Keratinocyte (primary cell): ENCODE measurements at regions not wholly inside any gene's neighbourhood (a gene's known extent, or its start where the extent isn't known, plus 50 kb on each side); places are given as distances from the start of the nearest gene placed in this dataset.

Experiments used
- DNase-seq: peaks from one replicate; pipeline ENCODE4 v3.0.0-alpha.2; 2011; ENCODE audit warnings: low read depth, missing footprints, low spot score
- FAIRE-seq: peaks from 2 replicates; lab custom pipeline; 2011; peaks lifted over from hg19 to GRCh38; lab: Jason Lieb, UNC
- H2AFZ ChIP-seq: 2 replicates; pipeline ENCODE4 v1.6.0; 2012; ENCODE audit warnings: low read length, control low read depth, inconsistent platforms; ENCODE audit not compliant: control insufficient read depth
- H3K27ac ChIP-seq: 2 replicates; pipeline ENCODE4 v1.5.1; 2011; ENCODE audit warnings: low read length; ENCODE audit not compliant: control insufficient read depth, insufficient read depth
- H3K27me3 ChIP-seq: 3 replicates; pipeline ENCODE4 v1.6.0; 2011; ENCODE audit warnings: low read length; ENCODE audit not compliant: control insufficient read depth, insufficient read depth; ENCODE audit errors: extremely low read depth
- H3K36me3 ChIP-seq, 2 experiments: 2 replicates in 1 of 2; 3 replicates in 1 of 2; pipeline ENCODE4 v1.5.1; 2011; ENCODE audit warnings: low read length in 2 of 2, mild to moderate bottlenecking in 1 of 2; ENCODE audit not compliant: control insufficient read depth in 2 of 2, insufficient read depth in 2 of 2; ENCODE audit errors: extremely low read depth in 1 of 2
- H3K4me1 ChIP-seq: 3 replicates; pipeline ENCODE4 v1.5.1; 2011; ENCODE audit warnings: low read length; ENCODE audit not compliant: control insufficient read depth, insufficient read depth; ENCODE audit errors: extremely low read depth
- H3K4me2 ChIP-seq: 3 replicates; pipeline ENCODE4 v1.6.0; 2011; ENCODE audit warnings: low read depth, low read length; ENCODE audit not compliant: control insufficient read depth, insufficient read depth; ENCODE audit errors: extremely low read depth
- H3K4me3 ChIP-seq, 3 experiments: fragments of 200-600 bp in 1 of 3; sonication (generic) in 1 of 3; 2 replicates in 2 of 3; 3 replicates in 1 of 3; pipeline ENCODE4 v1.5.1; 2011 to 2016; ENCODE audit warnings: low read length in 3 of 3, mild to moderate bottlenecking in 3 of 3, control low read depth in 2 of 3, inconsistent platforms in 1 of 3, low read depth in 1 of 3, mixed read lengths in 1 of 3, mixed run types in 1 of 3, moderate library complexity in 1 of 3; ENCODE audit not compliant: control insufficient read depth in 2 of 3, insufficient read depth in 2 of 3; ENCODE audit errors: extremely low read depth in 1 of 3
- H3K79me2 ChIP-seq: 2 replicates; pipeline ENCODE4 v1.6.0; 2012; ENCODE audit warnings: low read length; ENCODE audit not compliant: control insufficient read depth, insufficient read depth
- H3K9ac ChIP-seq: 3 replicates; pipeline ENCODE4 v1.6.0; 2011; ENCODE audit warnings: low read length; ENCODE audit not compliant: control insufficient read depth, insufficient read depth; ENCODE audit errors: extremely low read depth
- H3K9me1 ChIP-seq: 3 replicates; pipeline ENCODE4 v1.6.0; 2011; ENCODE audit warnings: low read length; ENCODE audit not compliant: control insufficient read depth, insufficient read depth; ENCODE audit errors: extremely low read depth
- H3K9me3 ChIP-seq: 2 replicates; pipeline ENCODE4 v1.5.1; 2012; ENCODE audit warnings: low read depth, low read length; ENCODE audit not compliant: control insufficient read depth
- H4K20me1 ChIP-seq: 3 replicates; pipeline ENCODE4 v1.6.0; 2011; ENCODE audit warnings: low read length; ENCODE audit not compliant: control insufficient read depth, insufficient read depth; ENCODE audit errors: extremely low read depth
- EZH2 ChIP-seq: IDR thresholded peaks from one replicate; pipeline ENCODE4 v1.6.1; 2012; ENCODE audit warnings: inconsistent platforms, mild to moderate bottlenecking, low read length, moderate library complexity
- dilution Hi-C: fragments of 300-500 bp; cut with MboI; formaldehyde crosslinking; loops from one replicate; pipeline ENCODE4 v1.7.0; 2020; ENCODE audit warnings: low sequenced_read_pairs; ENCODE audit not compliant: extremely low pct_ligation_motif_present
- TF ChIP-seq, protein P1 (sequence below), 3 experiments: IDR thresholded peaks in 1 of 3; conservative IDR thresholded peaks in 1 of 3; optimal IDR thresholded peaks in 1 of 3; 2 replicates in 2 of 3; 3 replicates in 1 of 3; pipeline versions ENCODE3 to v1.5.1; 2011; ENCODE audit warnings: low read length in 3 of 3, mild to moderate bottlenecking in 3 of 3, moderate library complexity in 2 of 3, control low read depth in 1 of 3, inconsistent platforms in 1 of 3; ENCODE audit not compliant: insufficient read depth in 2 of 3; ENCODE audit errors: extremely low read depth in 1 of 3

DNA sequence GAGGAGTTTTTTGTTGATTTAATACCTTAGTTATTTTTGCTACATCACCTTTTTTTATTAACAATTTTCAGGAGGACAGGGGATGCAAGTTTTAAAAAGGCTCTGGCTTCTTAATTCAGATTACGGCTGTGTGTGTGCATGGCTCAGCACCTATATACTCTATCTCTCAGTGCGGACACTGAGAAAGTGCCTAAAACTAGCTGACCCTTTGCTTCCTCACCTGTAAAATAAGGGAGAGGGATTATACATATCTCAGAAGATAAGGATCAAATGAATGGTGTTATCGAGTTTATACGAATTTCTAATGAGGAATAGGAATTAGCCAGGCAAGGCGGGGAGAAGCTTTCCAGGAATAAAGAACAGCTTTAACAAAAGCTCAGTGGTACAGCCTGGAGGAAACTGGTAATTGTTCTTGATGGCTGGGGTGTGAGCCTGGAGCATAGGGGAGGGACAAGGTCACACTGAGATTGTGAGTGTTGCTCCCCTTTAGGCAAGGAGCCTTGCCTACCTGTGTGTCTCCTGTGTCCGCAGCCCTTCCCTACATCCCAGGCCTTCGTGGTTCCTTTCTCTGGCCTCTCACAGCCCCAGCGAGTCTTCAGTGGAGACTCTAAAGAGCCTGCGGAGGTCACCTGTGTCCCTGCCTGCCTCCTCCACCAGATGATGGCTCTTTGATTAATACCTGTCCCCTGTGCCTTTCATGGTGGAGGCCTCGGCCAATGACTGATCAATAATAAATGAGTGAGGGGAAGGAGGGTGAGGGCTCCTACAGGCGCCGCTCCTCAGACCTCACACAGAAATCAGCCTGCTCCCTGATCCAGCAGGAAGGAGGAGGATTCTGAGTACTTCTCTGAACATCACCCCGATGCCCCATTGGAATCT, 92.7 kb downstream of the DDX1 start:
- TF ChIP-seq, protein P1, sequence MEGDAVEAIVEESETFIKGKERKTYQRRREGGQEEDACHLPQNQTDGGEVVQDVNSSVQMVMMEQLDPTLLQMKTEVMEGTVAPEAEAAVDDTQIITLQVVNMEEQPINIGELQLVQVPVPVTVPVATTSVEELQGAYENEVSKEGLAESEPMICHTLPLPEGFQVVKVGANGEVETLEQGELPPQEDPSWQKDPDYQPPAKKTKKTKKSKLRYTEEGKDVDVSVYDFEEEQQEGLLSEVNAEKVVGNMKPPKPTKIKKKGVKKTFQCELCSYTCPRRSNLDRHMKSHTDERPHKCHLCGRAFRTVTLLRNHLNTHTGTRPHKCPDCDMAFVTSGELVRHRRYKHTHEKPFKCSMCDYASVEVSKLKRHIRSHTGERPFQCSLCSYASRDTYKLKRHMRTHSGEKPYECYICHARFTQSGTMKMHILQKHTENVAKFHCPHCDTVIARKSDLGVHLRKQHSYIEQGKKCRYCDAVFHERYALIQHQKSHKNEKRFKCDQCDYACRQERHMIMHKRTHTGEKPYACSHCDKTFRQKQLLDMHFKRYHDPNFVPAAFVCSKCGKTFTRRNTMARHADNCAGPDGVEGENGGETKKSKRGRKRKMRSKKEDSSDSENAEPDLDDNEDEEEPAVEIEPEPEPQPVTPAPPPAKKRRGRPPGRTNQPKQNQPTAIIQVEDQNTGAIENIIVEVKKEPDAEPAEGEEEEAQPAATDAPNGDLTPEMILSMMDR (optimal IDR thresholded peaks at IDR 0.05 in 1 of 3, IDR thresholded peaks at IDR 0.05 in 1 of 3, conservative IDR thresholded peaks at IDR 0.05 in 1 of 3; ENCODE audit: extremely low read depth in 1 of 3, insufficient read depth in 2 of 3, low read length in 3 of 3), result no peak
- no peak for TF ChIP-seq EZH2
- Histone ChIP-seq H3K9ac (no peak overlapping the region), H2AFZ (no peak overlapping the region), H3K36me3 (no peaks in the 10 kb centered on the region), H3K9me1 (no peaks in the 10 kb centered on the region), H3K9me3 (no peaks in the 10 kb centered on the region), H3K4me1 (no peaks in the 10 kb centered on the region), H3K4me3 (no peak overlapping the region), H3K27ac (no peak overlapping the region), H4K20me1 (no peaks in the 10 kb centered on the region), H3K79me2 (no peaks in the 10 kb centered on the region), H3K4me2 (no peak overlapping the region), H3K27me3 (peaks cover 8% of the 10 kb centered on the region)
- dilution Hi-C loops, result no loop called here
- FAIRE-seq (no peak), DNase-seq (no peak)

DNA sequence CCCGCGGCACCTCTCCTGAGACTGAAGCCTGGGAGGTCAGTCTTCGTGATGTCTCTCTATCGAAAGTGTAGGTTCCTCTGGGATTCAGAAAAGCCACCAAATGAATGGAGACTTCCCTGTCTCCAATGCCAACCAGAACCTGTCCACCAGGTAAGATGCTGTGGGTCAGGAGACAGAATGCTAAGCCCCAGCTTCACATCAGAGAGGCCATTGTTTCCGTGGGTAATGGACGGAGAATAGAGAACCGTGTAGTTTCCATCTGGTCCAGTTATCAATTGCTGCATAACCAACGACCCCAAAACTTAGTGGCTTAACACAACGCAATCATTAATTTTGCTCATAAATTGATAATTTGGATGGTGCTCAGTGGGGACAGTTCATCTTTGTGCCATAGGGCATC, 93.5 kb downstream of the DDX1 start:
- no peak for FAIRE-seq
- Histone ChIP-seq H3K79me2 (no peaks in the 10 kb centered on the region), H3K9ac (no peak overlapping the region), H3K4me2 (no peak overlapping the region), H3K4me3 (no peak overlapping the region), H3K27ac (no peak overlapping the region), H3K9me1 (no peaks in the 10 kb centered on the region), H3K4me1 (no peaks in the 10 kb centered on the region), H3K27me3 (peaks cover 10% of the 10 kb centered on the region), H2AFZ (no peak overlapping the region), H3K9me3 (no peaks in the 10 kb centered on the region), H3K36me3 (no peaks in the 10 kb centered on the region), H4K20me1 (no peaks in the 10 kb centered on the region)
- dilution Hi-C loops, result no loop called here
- DNase-seq, result no peak
- TF ChIP-seq, protein P1 (optimal IDR thresholded peaks at IDR 0.05 in 1 of 3, IDR thresholded peaks at IDR 0.05 in 1 of 3, conservative IDR thresholded peaks at IDR 0.05 in 1 of 3; ENCODE audit: extremely low read depth in 1 of 3, insufficient read depth in 2 of 3, low read length in 3 of 3), result no peak
- no peak for TF ChIP-seq EZH2
